SU-DHL-6 (cell line): ENCODE measurements at regions not wholly inside any gene's neighbourhood (a gene's known extent, or its start where the extent isn't known, plus 50 kb on each side); places are given as distances from the start of the nearest gene placed in this dataset.

Experiments used
- CTCF ChIP-seq: fragments of 200-600 bp; sonication (generic); IDR thresholded peaks from one replicate; pipeline ENCODE4 v1.5.1; 2017; ENCODE audit warnings: antibody characterized with exemption, mild to moderate bottlenecking, low read length, moderate library complexity; ENCODE audit not compliant: insufficient read depth, poor library complexity, severe bottlenecking
- EZH2phosphoT487 ChIP-seq: fragments of 200-600 bp; sonication (generic), shearing (Covaris generic); conservative IDR thresholded peaks from 2 replicates; pipeline ENCODE4 v1.6.1; 2018; ENCODE audit warnings: mild to moderate bottlenecking, antibody characterized with exemption, low read length, moderate library complexity, mixed read lengths

GRCh38 chr12:92546635-92547348 is 156.0 kb upstream of the PLEKHG7 start:
- TF ChIP-seq CTCF = no peak
- no peak for TF ChIP-seq EZH2phosphoT487
